GM18858 (cell line): ENCODE measurements at regions not wholly inside any gene's neighbourhood (a gene's known extent, or its start where the extent isn't known, plus 50 kb on each side); places are given as distances from the start of the nearest gene placed in this dataset.

Source experiments
- ATAC-seq: cut with Tn5 transposase; IDR thresholded peaks from one replicate; pipeline ENCODE4 v1.9.1; 2021; ENCODE audit not compliant: unreplicated experiment

DNA sequence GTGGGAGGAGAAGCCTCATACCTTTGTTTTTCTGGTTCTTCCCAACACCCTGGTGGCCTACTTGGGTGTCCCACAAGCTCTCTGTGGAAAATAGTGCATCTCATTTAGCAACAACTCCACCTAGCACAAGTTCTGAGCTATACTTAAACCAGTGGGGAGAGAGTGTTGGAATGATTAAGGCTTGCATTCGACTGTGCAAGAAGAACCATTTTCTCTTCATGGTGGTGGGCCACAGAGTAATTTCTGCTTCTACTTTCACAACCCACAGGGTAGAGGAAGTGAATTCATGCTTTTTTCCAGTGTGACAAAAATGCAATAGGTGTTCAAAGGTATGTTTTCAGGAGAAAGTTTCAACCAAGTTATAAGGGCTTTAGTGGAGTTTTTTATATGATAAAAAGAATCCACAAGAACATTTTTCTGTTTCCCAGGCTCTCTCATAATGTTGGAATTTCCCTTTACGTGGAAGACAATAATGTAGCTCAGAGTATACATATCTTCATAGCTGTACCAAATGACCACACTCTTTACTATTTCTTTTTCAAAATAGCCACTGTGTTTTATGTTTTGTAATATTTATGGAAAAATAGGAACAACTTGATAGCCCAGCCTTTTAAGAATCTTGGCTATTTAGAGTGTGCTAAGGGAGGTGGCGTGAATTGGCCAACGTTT lies 80.3 kb upstream of the HHIP start:
- peak; percentile 69 for ATAC-seq

DNA sequence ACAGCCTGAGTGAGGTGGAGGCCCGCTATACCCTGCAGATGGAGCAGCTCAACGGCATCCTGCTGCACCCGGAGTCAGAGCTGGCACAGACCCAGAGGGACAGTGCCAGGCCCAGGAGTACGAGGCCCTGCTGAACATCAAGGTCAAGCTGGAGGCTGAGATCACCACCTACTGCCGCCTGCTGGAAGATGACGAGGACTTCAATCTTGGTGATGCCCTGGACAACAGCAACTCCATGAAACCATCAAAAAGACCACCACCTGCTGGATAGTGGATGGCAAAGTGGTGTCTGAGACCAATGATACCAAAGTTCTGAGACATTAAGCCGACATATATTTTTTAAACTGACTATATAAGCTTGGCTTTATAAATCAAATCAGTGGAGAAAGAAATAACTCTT lies 73.3 kb upstream of the HHIP start:
- no peak for ATAC-seq

DNA sequence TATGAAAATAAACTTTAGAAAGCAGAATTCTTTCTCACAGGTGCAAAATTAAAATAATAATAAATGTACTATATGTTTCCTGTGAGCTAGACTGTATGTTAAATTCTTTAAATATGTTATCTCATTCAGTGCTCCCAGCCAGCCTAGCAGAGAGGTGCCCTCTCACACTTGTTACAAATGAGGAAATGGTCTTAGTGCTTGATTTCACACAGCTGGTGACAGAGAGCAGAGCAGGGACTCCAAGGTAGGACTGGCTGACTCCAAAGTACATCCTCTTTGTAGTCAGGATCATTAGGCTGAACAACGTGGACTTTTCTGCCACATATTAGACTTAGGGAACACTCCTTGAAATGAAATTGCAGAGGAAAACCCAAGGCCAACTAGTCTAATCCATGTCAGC lies 72.0 kb upstream of the HHIP start:
- ATAC-seq: peak; percentile 76

DNA sequence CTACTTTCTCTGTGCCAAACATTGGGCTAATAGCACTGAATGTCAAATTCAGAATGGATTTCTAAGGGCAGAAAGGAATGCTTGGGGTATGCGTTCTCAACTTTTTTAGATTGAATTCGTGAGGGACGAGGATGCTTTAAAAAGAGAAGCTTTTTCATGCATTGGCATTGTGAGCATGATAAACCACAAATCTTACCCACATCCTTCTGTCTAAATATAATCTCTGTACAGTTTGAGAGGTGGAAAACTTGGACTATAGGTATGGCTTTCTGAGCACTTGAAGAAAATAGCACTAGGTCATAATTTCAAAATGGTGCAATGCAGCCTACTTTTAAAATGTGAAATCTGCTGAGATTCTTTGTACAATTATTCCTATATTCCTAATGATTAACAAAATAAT lies 71.4 kb upstream of the HHIP start:
- no peak for ATAC-seq

DNA sequence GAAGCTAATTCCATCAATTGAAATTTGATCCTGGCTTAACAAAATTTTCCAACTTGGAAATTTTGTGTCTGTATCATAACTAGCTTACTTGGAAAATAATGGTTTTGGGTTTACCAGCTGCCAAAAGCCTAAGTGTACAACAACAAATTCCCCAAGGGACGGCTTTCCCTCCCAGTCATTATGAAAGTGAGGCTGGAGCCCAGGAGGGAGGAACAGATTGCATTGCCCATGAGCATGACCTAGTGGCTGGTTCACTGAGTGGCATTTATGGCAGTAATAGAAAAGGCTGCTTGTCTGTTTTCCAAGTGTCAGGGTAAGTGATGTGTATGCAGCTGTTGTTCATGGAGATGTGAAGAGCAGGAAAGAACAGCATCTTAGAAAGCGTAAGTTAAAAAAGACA lies 70.8 kb upstream of the HHIP start:
- peak; percentile 54 for ATAC-seq

DNA sequence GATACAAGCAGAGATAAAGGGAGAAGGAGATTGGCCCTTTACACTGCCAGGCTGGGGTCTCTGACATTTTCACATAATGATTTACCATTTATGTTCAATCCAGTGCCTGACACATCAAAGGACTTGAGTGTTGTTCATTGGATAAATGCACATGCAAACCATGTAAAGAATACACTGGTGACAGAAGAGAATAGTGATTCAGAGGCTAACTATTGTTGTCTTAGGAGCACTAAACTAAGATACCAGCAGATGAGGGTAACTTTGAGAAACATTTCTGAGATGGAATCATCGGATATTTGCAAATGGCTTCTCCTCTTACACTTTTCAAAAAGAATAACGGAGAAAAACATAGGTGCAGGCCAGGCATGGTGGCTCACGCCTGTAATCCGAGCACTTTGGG lies 67.3 kb upstream of the HHIP start:
- ATAC-seq: no peak

DNA sequence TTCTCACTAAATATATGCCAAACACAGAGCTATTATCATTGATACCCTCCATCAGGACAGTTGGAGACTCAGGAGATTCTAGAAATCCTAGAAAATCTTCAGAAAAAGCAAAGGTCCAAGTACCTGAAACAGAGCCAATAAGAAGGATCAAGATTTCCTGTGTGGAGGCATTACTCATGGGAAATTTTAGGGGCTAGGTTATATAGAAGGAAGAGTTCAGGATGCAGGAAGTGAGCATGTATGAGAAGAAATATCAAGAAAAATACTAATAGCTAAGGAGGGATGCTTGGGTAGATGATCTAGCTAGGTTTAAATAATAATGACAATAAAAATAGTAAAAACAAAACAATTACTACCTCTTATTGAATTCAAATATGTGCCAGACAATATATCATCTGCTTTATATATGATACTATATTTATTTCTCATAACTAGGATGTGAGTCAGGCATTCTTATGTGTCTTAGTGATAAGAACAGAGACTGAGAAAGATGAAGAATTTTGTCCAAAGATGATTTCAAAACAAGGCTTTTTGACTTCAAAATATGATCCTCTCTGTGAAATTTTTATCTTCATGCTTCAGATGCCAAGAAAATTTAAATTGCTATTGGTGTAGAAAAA lies 66.4 kb upstream of the HHIP start:
- no peak for ATAC-seq

DNA sequence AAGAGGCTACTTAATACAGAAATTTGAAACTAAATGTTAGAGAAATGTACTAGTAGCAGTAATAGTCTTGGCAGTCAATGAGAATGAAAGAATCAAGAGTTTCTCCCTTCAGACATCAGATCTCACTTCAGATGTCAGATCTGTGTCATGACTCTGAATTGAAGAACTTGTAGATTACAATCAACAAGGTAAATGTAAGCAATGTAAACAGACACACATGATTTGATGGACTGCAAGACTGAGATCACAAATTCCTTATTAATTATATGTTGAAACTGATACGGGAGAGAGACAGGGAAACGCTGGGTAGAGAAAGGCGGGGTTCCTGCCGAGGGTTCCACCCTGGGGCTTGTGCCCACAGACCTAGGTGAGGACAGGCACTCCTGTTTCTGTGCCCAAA lies 65.5 kb upstream of the HHIP start:
- no peak for ATAC-seq

DNA sequence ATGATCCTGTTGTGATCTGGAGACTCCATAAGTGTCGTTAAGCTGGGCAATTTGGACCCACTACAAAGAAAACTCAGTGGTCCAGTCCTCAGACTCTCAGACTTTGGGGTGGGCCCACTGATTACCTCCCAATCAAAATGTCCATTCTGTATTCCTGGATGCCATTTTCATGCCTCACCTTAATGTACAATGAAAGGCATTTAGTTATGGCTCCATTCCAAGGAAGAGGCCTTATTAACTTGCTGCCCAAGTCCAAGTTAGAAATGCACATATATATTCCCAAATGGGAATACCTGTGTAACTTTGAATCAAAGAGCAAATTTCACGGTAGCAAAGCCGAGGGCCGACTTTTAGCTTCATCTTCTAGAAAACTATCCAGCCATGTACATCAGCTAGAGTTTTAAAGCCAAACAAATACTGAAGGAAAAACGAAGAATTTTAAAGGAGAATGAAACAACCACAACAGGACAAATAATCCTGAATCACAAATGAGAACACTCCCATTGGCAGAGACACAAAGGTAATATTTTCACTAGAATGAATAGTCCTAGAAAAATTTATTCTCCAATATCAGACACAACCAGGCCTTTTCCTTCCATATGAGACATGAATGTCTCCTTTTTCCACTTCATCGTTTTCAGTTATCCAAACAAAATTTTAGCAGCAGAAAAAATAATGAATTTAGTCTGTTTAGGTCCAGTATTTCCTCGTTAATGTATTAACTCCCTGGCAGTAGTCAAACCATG lies 63.7 kb upstream of the HHIP start:
- ATAC-seq: no peak

DNA sequence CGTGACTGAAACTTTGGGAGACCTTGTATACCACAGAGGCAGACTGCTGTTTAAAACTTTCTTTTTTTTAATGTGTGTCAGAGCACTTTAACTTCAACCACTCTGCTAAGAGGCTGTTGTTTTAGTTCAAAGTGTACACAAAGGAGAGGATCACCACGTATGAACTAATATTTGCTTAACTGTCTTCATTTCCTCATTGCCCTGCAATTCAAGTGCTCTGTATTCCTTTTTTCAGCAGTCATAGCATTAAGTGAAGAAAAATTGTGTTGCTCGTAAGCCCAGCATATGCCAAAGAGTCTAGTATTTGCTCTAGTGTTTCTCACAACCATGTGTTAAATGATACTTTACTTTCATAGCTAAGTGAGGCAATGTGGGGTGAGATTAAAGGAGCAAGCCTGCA lies 63.0 kb upstream of the HHIP start:
- no peak for ATAC-seq

DNA sequence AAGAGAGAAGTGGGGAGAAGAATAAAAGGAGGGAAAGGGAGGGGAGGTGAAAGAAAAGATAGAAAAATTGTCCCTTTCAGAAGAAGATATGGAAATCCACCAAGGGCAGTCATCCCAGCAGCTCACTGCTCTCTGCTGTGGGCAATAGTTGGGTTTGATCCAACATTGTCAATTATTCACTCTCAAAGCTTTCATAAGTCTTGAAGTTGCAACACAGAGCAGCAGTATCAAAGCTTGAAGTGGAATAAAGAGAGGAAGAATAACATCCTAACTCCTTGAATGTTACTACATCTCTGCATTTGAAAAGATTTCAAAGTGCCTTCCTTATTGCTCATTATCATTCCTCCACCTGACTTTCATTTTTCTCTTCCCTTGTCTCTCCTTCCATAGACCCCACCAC lies 62.3 kb upstream of the HHIP start:
- no peak for ATAC-seq

DNA sequence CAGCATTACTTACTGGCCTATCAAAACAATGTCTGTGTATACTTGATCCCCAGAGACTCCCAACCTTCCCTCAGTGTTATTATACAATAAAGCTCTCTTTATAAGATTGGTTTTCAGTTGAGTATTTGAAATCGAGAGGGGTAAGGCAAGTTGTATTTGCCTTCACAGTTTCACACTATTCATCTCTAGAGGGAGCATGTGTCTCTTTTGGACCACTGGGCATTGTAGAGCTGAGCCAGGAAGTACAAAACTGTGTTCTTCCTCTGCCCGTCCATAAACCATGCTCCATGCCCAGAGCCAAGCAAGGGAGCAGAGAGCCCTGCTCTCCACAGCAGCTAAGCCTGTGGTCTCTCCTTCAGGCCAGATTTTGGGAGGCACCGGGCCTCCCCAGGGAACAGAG lies 61.5 kb upstream of the HHIP start:
- no peak for ATAC-seq

DNA sequence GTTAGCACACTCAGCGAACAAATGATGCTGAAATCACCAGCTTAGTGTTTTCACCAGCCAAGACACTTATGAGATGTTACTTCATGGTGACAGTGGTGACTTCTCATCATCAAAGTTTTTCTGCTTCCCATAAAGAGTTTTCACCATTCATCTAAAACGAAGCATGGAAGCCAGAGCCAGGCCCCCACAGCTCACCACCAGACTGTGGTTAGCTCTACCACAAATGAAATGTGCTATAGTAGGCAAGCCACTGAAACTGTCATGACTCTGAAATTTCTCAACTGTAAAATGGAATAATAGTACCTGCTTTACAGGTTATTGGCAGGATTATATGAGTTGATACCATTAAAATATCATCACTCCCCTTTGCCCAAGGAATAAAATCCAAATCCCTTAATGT lies 56.4 kb upstream of the HHIP start:
- no peak for ATAC-seq

DNA sequence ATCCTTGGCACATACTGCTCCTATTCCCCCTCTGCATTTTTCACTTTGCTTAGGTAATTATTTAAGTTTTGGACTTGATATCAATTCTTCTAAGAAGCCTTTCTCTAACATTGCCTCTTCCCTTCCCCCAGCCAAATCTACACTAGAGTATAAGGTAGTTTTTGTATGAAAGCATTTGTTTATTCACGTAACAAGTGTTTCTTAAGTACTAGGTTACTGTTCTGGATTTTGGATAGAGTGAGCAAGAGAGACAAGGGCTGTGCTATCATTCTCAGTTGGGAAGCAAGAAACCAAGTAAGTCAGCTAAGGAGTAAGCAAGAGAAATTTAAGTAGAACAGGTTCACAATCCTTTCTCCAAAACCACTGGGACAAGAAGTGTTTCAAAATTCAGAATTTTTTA lies 55.9 kb upstream of the HHIP start:
- ATAC-seq: no peak

DNA sequence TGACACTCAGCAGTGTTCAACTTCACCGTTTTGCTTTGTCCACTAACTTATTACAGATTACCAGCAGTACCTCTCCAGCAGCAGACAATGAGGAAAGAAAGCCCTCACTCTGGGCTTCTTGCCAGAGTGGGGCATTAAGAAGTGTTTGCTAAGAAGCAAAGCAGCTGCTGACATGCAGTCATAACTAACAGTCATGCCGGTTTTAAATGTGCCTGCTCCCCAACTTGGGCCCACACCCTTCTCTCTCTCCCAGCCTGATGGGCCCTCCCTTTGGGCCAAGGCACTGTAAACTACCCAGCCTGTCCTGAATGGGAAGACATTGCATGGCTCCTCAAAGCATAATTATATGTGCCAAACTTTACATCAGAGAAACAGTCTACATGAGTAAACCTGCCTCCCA lies 54.6 kb upstream of the HHIP start:
- ATAC-seq: no peak

DNA sequence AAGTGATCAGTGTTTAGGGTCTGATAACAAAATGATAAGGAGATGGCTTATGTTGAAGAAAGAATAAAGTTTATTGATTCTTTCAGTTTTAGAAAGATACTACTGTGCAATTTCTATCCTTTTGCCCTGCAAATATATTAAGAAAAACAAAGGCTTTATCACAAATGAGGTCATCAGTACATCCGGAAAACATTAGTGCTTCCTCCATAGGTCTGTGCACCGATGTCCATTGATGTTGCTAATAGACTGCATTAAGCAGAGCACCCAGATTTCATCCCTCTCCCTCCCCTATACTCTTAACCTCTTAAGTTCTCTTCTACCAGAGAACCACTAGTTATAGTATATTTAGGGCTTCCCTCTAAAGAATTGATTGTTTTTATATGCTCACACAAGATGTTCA lies 53.7 kb upstream of the HHIP start:
- no peak for ATAC-seq

DNA sequence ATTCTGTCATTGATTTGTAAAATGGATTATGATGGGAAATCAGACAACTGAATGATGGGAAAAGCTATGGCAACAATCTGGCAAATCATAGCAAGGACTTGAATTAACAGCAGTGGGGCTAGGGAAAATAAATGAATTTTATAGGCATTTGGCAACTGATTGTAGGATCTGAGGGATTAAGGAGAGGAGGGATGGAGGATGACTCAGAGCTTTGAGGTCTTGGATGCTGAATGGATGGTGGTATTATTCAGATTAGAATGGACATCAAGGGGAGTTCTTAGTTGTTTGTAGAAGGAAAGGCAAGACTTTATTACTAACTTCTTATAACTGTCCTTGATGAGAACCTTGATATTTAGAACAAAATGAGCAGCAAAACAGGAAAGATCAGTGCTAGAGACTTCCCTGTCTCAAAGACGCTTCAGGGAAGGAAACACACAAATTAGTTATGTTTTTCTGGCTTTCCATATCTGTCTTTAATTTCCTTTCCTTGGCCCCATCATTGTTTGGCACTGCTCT lies 51.4 kb upstream of the HHIP start:
- ATAC-seq: no peak

DNA sequence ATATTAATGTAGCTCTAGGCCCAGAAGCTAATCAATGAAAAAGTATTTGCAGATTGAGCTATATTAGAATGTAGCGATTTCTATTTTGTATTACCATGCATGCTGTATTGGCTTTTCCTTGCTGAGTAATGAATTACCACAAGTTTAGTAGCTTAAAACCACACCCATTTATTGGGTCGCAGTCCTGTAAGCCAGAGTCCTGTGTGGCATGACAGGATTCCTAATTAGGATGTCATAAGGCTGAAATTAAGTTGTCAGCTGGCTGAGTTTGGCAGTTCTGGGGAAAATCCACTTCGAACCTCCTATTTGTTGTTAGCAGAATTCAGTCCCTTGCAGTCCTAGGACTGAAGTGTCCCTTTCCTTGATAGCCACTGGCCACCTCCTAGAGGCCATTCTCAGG lies 50.3 kb upstream of the HHIP start:
- ATAC-seq: no peak
